Mesenchymal stem cell (in vitro differentiated cells and primary cell): ENCODE measurements at regions not wholly inside any gene's neighbourhood (a gene's known extent, or its start where the extent isn't known, plus 50 kb on each side); places are given as distances from the start of the nearest gene placed in this dataset.
A peak's percentile ranks its signal among the peaks of the same experiment; 100 is the strongest.

Source experiments
- DNase-seq: peaks from one replicate; pipeline ENCODE4 v3.0.0-alpha.2; 2013
- H2AFZ ChIP-seq: one replicate; pipeline ENCODE4 v1.6.1; 2013; ENCODE audit warnings: low read depth, mild to moderate bottlenecking, control low read depth, inconsistent platforms, low read length, moderate library complexity
- H2AK5ac ChIP-seq: 2 replicates; pipeline ENCODE4 v1.6.1; 2013; ENCODE audit warnings: low read length, moderate library complexity, mild to moderate bottlenecking, inconsistent platforms; ENCODE audit not compliant: severe bottlenecking
- H2BK120ac ChIP-seq: one replicate; pipeline ENCODE4 v1.6.1; 2013; ENCODE audit warnings: low read depth, mild to moderate bottlenecking, inconsistent platforms, low read length, moderate library complexity
- H2BK12ac ChIP-seq, 2 experiments: one replicate each; pipeline ENCODE4 v1.6.1; 2013; ENCODE audit warnings: inconsistent platforms in 2 of 2, low read length in 2 of 2, mild to moderate bottlenecking in 2 of 2, moderate library complexity in 2 of 2, control low read depth in 1 of 2
- H2BK15ac ChIP-seq: one replicate; pipeline ENCODE4 v1.6.1; 2013; ENCODE audit warnings: mild to moderate bottlenecking, low read depth, inconsistent platforms; ENCODE audit not compliant: poor library complexity, severe bottlenecking
- H2BK5ac ChIP-seq: 2 replicates; pipeline ENCODE4 v1.6.1; 2013; ENCODE audit warnings: low read depth, mild to moderate bottlenecking, low read length, control low read depth, inconsistent platforms; ENCODE audit not compliant: poor library complexity, severe bottlenecking
- H3K14ac ChIP-seq, 2 experiments: one replicate each; pipeline ENCODE4 v1.6.1; 2013; ENCODE audit warnings: inconsistent platforms in 2 of 2, low read length in 2 of 2, control low read depth in 1 of 2, mild to moderate bottlenecking in 1 of 2, moderate library complexity in 1 of 2
- H3K18ac ChIP-seq, 2 experiments: one replicate each; pipeline ENCODE4 v1.6.1; 2013; ENCODE audit warnings: inconsistent platforms in 2 of 2, low read length in 2 of 2, control low read depth in 1 of 2, low read depth in 1 of 2, mild to moderate bottlenecking in 1 of 2
- H3K23ac ChIP-seq, 2 experiments: one replicate each; pipeline ENCODE4 v1.6.1; 2013; ENCODE audit warnings: inconsistent platforms in 2 of 2, low read length in 2 of 2, mild to moderate bottlenecking in 2 of 2, moderate library complexity in 2 of 2, control low read depth in 1 of 2
- H3K27ac ChIP-seq: 2 replicates; pipeline ENCODE4 v1.5.1; 2013; ENCODE audit warnings: mild to moderate bottlenecking, moderate library complexity, low read length, control low read depth, inconsistent platforms; ENCODE audit not compliant: poor library complexity, severe bottlenecking
- H3K27me3 ChIP-seq, 2 experiments: 2 replicates each; pipeline versions ENCODE4 v1.6.1 to v1.7.0; 2013; ENCODE audit warnings: low read length in 2 of 2, mild to moderate bottlenecking in 2 of 2, moderate library complexity in 2 of 2, control low read depth in 1 of 2, inconsistent platforms in 1 of 2; ENCODE audit not compliant: control insufficient read depth in 1 of 2, insufficient read depth in 1 of 2
- H3K36me3 ChIP-seq, 2 experiments: 2 replicates each; pipeline versions ENCODE4 v1.6.1 to v1.7.0; 2013; ENCODE audit warnings: low read length in 2 of 2, control low read depth in 1 of 2, inconsistent platforms in 1 of 2, low read depth in 1 of 2, mild to moderate bottlenecking in 1 of 2; ENCODE audit not compliant: insufficient read depth in 2 of 2, control insufficient read depth in 1 of 2
- H3K4ac ChIP-seq, 2 experiments: one replicate each; pipeline ENCODE4 v1.6.1; 2013; ENCODE audit warnings: inconsistent platforms in 2 of 2, low read length in 2 of 2, mild to moderate bottlenecking in 2 of 2, moderate library complexity in 2 of 2, control low read depth in 1 of 2, low read depth in 1 of 2
- H3K4me1 ChIP-seq: 2 replicates; pipeline ENCODE4 v1.6.1; 2013; ENCODE audit warnings: low read depth, low read length, control low read depth; ENCODE audit not compliant: control insufficient read depth, insufficient read depth
- H3K4me2 ChIP-seq: 2 replicates; pipeline ENCODE4 v1.6.1; 2013; ENCODE audit warnings: low read length, mild to moderate bottlenecking, inconsistent platforms; ENCODE audit not compliant: poor library complexity, severe bottlenecking
- H3K4me3 ChIP-seq, 2 experiments: 2 replicates each; pipeline versions ENCODE4 v1.5.1 to v1.7.0; 2013; ENCODE audit warnings: low read length in 2 of 2, mild to moderate bottlenecking in 2 of 2, control low read depth in 1 of 2, low read depth in 1 of 2; ENCODE audit not compliant: insufficient read depth in 1 of 2
- H3K79me1 ChIP-seq: replicated peaks from 2 replicates; pipeline ENCODE4 v1.6.1; 2013; ENCODE audit warnings: mild to moderate bottlenecking, control low read depth, low read length, inconsistent platforms; ENCODE audit not compliant: poor library complexity, severe bottlenecking
- H3K9ac ChIP-seq: 2 replicates; pipeline ENCODE4 v1.7.0; 2013; ENCODE audit warnings: mild to moderate bottlenecking, low read length, moderate library complexity
- H3K9me3 ChIP-seq: 2 replicates; pipeline ENCODE4 v1.7.0; 2013; ENCODE audit warnings: mild to moderate bottlenecking, low read length; ENCODE audit not compliant: control insufficient read depth
- H4K8ac ChIP-seq: one replicate; pipeline ENCODE4 v1.6.1; 2013; ENCODE audit warnings: inconsistent platforms, mild to moderate bottlenecking, low read length, moderate library complexity
- H4K91ac ChIP-seq: one replicate; pipeline ENCODE4 v1.6.1; 2013; ENCODE audit warnings: mild to moderate bottlenecking, low read length, inconsistent platforms
- WGBS: methylation state at CpG from one replicate; pipeline ENCODE4 v1.1.7; 2013; ENCODE audit warnings: mixed read lengths; 5-methylcytosine and 5-hydroxymethylcytosine counted together

GRCh38 chr16:59148769-59149155 lies 414.6 kb upstream of the GOT2 start:
- Histone ChIP-seq H3K27ac (peak overlapping the region; percentile 47), H3K14ac (no peak overlapping the region), H2BK5ac (no peak overlapping the region), H3K36me3 (no peaks in the 10 kb centered on the region), H2BK15ac (no peak overlapping the region), H3K4me3 (no peak overlapping the region), H3K9me3 (no peaks in the 10 kb centered on the region), H3K4me1 (peaks cover 2% of the 10 kb centered on the region), H3K18ac (no peak overlapping the region), H2AFZ (no peak overlapping the region), H3K79me1 (no peaks in the 10 kb centered on the region), H3K23ac (no peak overlapping the region), H3K4ac (no peak overlapping the region), H2AK5ac (no peak overlapping the region), H3K9ac (no peak overlapping the region), H3K27me3 (no peaks in the 10 kb centered on the region), H3K4me2 (peak overlapping the region; percentile 56), H4K91ac (no peak overlapping the region), H2BK120ac (no peak overlapping the region), H2BK12ac (no peak overlapping the region), H4K8ac (no peak overlapping the region)
- WGBS: 75% methylated on average over 2 of the region's 2 CpGs
- no peak for DNase-seq

- H3K79me1 ChIP-seq: no peaks in the 10 kb centered on the region
- no peak overlapping the region for H2BK12ac ChIP-seq
- H3K18ac ChIP-seq: no peak overlapping the region
- no peak overlapping the region for H2AFZ ChIP-seq
- H3K14ac ChIP-seq: no peak overlapping the region
- H3K4me1 ChIP-seq: peaks cover 2% of the 10 kb centered on the region
- H2BK120ac ChIP-seq: no peak overlapping the region
- no peaks in the 10 kb centered on the region for H3K9me3 ChIP-seq
- no peaks in the 10 kb centered on the region for H3K36me3 ChIP-seq
- H3K23ac ChIP-seq: no peak overlapping the region
- H2AK5ac ChIP-seq: no peak overlapping the region
- H2BK15ac ChIP-seq: no peak overlapping the region
- DNase-seq: no peak
- H4K91ac ChIP-seq: no peak overlapping the region
- no peaks in the 10 kb centered on the region for H3K27me3 ChIP-seq
- no peak overlapping the region for H3K4ac ChIP-seq
- 77% methylated on average over 8 of the region's 8 CpGs for WGBS
- H3K4me3 ChIP-seq: no peak overlapping the region
- H3K9ac ChIP-seq: no peak overlapping the region
- no peak overlapping the region for H4K8ac ChIP-seq
- peak overlapping the region; percentile 47 for H3K27ac ChIP-seq
- no peak overlapping the region for H2BK5ac ChIP-seq
- no peak overlapping the region for H3K4me2 ChIP-seq
Measured at GRCh38 chr16:59148056-59148768, 414.1 kb upstream of the GOT2 start.

DNA sequence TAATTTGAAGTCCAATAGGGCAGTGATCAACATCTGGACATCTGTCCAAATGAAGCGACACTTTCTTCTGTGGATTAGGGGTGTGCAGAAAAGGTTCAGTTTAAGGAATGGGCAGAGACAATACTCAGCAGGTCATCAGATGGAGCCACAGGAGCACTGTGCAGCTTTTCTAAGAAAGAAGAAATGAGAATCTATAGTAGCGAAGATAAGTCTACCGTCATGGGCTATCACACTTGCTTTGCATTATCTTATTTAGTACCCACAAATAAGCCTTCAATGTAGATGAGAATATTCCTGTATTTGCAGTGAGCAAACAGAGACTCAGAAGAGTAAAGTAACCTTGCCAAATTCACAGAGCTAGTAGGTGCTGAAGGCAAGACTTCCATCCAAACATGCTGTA lies 412.0 kb upstream of the GOT2 start:
- no peak for DNase-seq
- no peak overlapping the region for H3K4me3 ChIP-seq
- no peak overlapping the region for H3K18ac ChIP-seq
- no peak overlapping the region for H2BK120ac ChIP-seq
- no peaks in the 10 kb centered on the region for H3K27me3 ChIP-seq
- no peak overlapping the region for H4K91ac ChIP-seq
- no peak overlapping the region for H3K23ac ChIP-seq
- no peak overlapping the region for H2BK12ac ChIP-seq
- 90% methylated on average over 1 of the region's 3 CpGs for WGBS
- H2AFZ ChIP-seq: no peak overlapping the region
- H2BK5ac ChIP-seq: no peak overlapping the region
- no peak overlapping the region for H3K9ac ChIP-seq
- H2AK5ac ChIP-seq: no peak overlapping the region
- H3K4me1 ChIP-seq: peaks cover 2% of the 10 kb centered on the region
- H2BK15ac ChIP-seq: no peak overlapping the region
- H3K79me1 ChIP-seq: no peaks in the 10 kb centered on the region
- no peak overlapping the region for H3K27ac ChIP-seq
- no peak overlapping the region for H3K14ac ChIP-seq
- H3K36me3 ChIP-seq: no peaks in the 10 kb centered on the region
- no peaks in the 10 kb centered on the region for H3K9me3 ChIP-seq
- H4K8ac ChIP-seq: no peak overlapping the region
- no peak overlapping the region for H3K4ac ChIP-seq
- no peak overlapping the region for H3K4me2 ChIP-seq

DNA sequence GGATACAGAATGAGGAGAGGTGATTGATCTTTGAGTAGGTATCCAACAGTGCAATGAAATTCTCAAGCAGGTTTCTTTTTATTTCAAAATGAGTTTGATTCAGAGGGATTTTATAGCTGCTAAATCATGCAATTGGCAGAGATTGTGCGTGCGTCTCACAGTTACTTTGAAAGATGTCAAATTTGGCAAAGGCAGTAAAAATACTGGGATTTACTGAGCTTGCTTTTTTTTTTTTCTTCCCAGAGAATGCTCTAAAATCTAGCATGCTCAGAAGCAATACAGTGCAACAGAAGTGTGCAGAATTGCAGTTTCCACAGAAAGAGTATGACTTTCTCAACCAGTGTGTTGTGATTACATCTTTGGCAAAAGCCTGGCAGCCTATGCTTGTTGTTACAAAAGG lies 410.7 kb upstream of the GOT2 start:
- WGBS: 100% methylated on average over 2 of the region's 2 CpGs
- no peak overlapping the region for H2BK12ac ChIP-seq
- H2AK5ac ChIP-seq: no peak overlapping the region
- no peak overlapping the region for H3K4me3 ChIP-seq
- no peak overlapping the region for H3K18ac ChIP-seq
- H3K9me3 ChIP-seq: peaks cover 5% of the 10 kb centered on the region
- no peak overlapping the region for H3K23ac ChIP-seq
- no peak overlapping the region for H2BK120ac ChIP-seq
- H4K91ac ChIP-seq: no peak overlapping the region
- no peak overlapping the region for H3K4ac ChIP-seq
- no peak overlapping the region for H2AFZ ChIP-seq
- no peaks in the 10 kb centered on the region for H3K36me3 ChIP-seq
- DNase-seq: no peak
- H4K8ac ChIP-seq: no peak overlapping the region
- no peak overlapping the region for H3K4me2 ChIP-seq
- H2BK15ac ChIP-seq: no peak overlapping the region
- no peaks in the 10 kb centered on the region for H3K27me3 ChIP-seq
- no peak overlapping the region for H3K14ac ChIP-seq
- H2BK5ac ChIP-seq: no peak overlapping the region
- peaks cover 2% of the 10 kb centered on the region for H3K4me1 ChIP-seq
- no peaks in the 10 kb centered on the region for H3K79me1 ChIP-seq
- H3K9ac ChIP-seq: no peak overlapping the region
- no peak overlapping the region for H3K27ac ChIP-seq
